GM20431 (cell line): ENCODE measurements at regions not wholly inside any gene's neighbourhood (a gene's known extent, or its start where the extent isn't known, plus 50 kb on each side); places are given as distances from the start of the nearest gene placed in this dataset.

Experiments used
- in situ Hi-C: fragments of 300-500 bp; cut with MseI, MboI; formaldehyde crosslinking; loops from one replicate; pipeline ENCODE4 v1.15.0; 2020; ENCODE audit warnings: low sequenced_read_pairs; ENCODE audit not compliant: unreplicated experiment

DNA sequence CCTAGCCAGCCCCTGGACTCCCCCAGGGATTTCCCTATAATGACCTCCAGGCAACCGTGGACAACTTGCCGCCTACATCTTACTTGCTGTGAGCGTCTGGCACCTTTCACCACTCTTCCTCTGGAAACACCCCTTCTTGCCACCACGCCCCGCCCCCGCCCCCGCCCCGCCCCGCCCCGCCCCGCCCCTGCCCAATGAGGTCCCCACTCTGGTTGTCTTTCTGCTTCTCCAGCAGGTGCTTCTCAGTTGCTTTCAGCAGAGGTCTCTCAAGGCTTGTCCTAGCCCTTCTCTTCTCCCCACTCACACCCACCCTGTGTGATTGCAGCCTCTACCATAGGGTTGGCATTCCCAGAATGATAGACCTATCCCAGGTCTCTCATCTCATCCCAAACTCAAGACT lies 214.5 kb downstream of the EN1 start:
- in situ Hi-C loops, result no loop called here

GRCh38 chr2:118627156-118627555 lies 220.3 kb downstream of the EN1 start:
- in situ Hi-C loops, result no loop called here

DNA sequence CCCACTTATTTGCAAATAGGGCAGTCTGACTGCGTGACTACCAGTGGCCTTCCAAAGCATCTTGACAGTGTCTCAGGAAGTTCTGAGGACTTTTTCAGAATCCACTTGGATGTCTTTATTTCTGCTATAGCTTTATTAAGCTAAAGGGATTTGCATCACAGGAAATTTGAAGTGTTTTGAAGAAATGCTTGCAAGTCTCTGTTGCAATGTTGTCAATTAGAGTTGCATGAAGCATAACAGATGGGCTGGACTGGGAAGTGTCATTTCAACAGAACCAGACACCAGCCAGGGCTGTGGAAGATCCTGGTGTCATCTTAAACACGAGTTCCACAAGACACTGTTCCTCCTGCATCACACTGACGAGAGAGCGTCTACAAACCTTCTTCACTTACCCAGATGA lies 224.5 kb downstream of the EN1 start:
- in situ Hi-C loops, result no loop called here

DNA sequence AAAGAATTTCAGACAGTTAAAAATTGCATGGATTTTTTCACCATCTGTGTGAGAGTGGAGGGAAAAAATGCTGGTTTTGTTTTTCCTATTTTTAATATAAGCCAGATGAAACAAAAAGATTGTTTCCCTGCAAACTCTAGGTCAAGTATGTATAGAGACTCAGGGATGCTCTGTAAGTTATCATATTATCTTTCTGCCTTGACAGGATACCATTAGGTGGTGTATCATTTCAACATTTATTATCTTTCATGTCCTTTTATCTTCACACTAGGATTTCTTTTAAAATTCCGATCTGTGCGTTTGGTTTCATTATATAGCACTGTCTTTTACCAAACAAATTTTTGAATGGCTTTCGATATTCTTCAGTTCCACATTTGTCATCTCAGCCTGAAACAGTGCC lies 225.3 kb downstream of the EN1 start:
- in situ Hi-C loops, result no loop called here

GRCh38 chr2:118618279-118618678 lies 229.2 kb downstream of the EN1 start:
- in situ Hi-C loops, result no loop called here

GRCh38 chr2:118616432-118616831 lies 231.0 kb downstream of the EN1 start:
- in situ Hi-C loops, result no loop called here

- in situ Hi-C loops, result no loop called here
Measured at GRCh38 chr2:118614841-118615271, 232.6 kb downstream of the EN1 start.

DNA sequence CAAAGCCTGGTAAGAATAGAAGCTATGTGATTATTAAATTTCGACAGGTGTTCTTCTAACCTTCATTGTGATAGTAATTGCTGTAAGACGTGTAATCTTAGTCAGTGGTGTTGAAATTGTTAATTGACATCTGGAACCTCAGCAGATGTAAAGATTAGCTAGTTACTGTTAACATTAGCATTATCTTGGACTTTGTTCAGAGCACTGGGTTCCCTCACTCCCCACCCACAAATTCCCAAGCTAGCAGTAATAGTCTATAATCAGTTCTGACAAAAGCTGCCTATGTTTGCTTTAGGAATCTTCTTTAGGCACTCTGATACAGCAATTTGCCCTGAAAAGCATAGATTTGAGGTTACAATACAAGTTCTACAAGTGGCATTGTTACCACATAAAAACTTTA lies 233.7 kb downstream of the EN1 start:
- in situ Hi-C loops, result no loop called here

DNA sequence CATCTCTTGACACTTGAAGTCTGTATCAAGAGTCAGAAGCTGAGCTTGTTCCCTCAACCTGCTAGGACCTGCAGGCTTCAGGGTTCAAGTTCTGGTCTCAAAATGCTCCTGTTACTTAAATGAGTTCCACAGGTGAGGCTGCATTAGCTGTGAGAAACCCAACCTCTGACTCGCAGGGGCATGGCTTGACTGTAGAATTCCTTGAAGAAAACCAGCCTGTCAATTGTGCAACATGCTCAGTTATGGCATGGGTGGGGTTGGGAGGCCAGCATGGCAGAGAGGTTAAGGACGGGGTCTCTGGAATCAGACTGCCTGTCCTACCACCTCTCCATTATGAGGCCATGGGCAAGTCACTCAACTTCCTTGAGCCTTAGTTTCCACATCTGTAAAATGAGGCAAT lies 235.8 kb downstream of the EN1 start:
- in situ Hi-C loops, result no loop called here

DNA sequence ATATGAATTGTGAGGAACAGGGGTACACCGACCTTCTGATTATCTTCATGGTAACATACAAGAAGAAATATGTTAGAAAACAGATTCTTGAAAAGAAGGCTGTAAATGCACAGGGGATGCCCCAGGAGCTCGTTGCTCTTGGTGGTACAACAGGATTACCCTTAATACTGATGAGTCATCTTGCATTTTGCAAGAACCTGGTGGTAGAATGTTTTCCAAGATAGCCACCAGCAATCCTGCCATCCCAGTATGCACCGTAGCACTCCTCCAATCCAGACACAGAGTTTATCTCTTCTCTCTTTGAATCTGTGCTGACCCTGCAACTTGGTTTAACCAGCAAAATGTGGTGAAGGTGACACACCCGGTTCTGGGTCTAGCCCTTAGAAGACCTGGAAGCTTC lies 238.3 kb downstream of the EN1 start:
- in situ Hi-C loops, result no loop called here

- in situ Hi-C loops, result no loop called here
Measured at GRCh38 chr2:118607641-118608040, 239.8 kb downstream of the EN1 start.

- in situ Hi-C loops, result no loop called here
Measured at GRCh38 chr2:118604811-118605210, 242.6 kb downstream of the EN1 start.

GRCh38 chr2:118604371-118604770 lies 243.1 kb downstream of the EN1 start:
- in situ Hi-C loops, result no loop called here

- in situ Hi-C loops, result no loop called here
Measured at GRCh38 chr2:118599141-118599540, 248.3 kb downstream of the EN1 start.

DNA sequence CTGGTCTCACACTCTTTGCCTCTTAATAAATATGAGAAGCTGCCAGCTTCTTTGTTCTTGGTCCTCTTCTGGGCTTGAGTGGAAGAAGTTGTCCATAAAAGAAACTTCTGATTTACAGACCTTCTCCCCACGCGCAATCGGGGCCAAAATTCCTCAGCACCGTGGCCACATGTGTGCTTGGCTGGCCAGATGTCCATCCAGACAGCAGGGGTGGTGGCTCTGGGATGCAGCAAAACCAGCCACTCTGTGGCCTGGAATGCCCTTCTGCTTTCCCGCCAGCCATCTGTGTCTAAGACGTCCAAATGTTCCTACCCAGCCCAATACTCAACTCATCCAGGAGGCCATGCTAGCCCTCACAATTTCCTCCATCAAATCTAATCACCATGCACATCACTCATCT lies 250.8 kb downstream of the EN1 start:
- in situ Hi-C loops, result no loop called here

DNA sequence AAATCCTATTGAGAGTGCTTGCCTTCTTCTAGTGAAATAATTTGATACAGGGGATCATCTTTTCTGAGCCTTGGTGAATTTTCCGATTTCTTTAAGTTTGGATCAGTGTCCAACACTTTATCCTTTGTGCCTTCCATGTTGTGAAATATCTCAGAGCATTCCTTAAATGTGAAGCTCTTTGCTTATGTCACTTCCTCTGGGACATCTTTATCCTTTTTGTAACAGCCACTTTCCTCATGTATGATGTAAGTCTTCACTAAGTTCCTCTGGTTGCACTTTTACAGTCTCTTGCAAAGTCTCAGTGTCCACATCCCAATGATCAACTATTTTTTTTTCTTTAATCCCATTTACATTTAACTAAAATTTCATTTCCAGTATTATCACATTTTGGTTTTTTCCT lies 254.2 kb downstream of the EN1 start:
- in situ Hi-C loops, result no loop called here

GRCh38 chr2:118591223-118591622 lies 256.2 kb downstream of the EN1 start:
- in situ Hi-C loops, result no loop called here

GRCh38 chr2:118589721-118590120 lies 257.7 kb downstream of the EN1 start:
- in situ Hi-C loops, result no loop called here

- in situ Hi-C loops, result no loop called here
Measured at GRCh38 chr2:118588850-118589249, 258.6 kb downstream of the EN1 start.

- in situ Hi-C loops, result no loop called here
Measured at GRCh38 chr2:118586312-118586711, 261.1 kb downstream of the EN1 start.

DNA sequence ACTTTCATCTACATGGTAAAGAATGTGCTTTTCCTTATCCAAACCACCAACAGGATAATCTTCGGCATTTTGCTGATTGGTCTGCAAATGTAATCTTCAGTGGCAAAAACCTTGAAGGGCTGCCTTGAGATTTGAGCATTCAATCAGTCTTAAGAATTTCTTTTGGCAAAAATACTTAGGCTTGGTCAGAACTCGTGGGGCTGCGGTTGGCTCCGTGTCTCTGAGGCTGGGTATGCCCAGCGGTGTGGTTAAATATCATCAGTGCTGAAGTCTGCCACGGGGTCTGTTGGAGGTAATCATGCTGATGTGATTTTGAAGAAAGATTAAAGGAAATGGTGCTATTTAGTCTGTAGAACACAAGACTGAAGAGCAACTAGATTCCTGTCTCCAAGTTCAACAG lies 262.6 kb downstream of the EN1 start:
- in situ Hi-C loops, result no loop called here

DNA sequence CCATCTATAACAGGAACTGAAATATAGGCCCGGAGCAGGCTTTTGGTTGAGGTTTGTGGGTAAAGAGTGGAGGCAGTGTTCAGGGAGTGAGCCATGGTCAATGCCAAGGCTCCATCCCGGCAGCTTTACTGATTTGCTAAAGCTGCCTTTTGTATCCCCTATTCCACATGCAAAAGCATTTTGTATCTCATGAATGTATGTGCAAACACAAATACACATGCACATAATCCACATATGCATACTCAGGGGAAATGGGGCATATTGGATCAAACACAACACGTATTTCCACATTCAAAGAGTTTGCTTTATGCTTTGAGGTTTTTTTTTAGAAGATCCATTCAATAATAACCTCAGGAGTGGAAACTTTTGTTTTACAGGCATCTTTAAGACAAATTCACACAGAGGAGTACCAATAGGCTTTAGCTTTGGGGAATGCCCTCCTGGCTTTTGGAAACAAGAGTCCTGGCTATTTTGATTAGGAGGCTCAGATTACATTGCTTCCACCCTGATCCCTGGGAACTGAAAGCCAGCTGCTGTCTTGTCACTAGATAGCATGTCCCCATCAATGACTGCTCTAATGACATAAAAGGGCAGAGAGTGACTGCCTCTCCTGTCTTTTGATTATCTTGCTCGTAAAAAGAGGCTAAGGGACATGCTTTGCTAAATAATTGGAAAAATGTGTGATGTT lies 263.2 kb downstream of the EN1 start:
- in situ Hi-C loops, result no loop called here

GRCh38 chr2:118582058-118582457 lies 265.4 kb downstream of the EN1 start:
- in situ Hi-C loops, result no loop called here
